ENCODE measurements at regions not wholly inside any gene's neighbourhood (a gene's known extent, or its start where the extent isn't known, plus 50 kb on each side); places are given as distances from the start of the nearest gene placed in this dataset.

DNA sequence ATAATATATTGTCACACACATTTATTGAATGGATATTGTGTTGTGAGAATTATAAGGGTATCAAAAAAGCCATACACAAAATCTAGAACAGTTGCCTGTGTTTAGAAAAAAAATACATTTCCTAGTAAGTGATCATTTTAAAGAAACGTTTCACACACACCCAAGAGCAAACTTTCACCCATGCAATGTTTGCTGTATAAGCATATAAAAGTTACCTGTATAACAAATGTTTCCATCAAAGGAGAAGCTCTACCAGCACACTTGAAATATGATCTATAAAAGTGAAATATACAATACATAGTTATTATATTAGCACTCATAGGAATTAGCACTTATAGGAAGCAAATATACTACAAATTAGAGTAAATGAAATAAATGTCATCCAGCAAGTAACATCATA lies 1098.1 kb downstream of the NCAM2 start:
- TF ChIP-seq, protein P1, sequence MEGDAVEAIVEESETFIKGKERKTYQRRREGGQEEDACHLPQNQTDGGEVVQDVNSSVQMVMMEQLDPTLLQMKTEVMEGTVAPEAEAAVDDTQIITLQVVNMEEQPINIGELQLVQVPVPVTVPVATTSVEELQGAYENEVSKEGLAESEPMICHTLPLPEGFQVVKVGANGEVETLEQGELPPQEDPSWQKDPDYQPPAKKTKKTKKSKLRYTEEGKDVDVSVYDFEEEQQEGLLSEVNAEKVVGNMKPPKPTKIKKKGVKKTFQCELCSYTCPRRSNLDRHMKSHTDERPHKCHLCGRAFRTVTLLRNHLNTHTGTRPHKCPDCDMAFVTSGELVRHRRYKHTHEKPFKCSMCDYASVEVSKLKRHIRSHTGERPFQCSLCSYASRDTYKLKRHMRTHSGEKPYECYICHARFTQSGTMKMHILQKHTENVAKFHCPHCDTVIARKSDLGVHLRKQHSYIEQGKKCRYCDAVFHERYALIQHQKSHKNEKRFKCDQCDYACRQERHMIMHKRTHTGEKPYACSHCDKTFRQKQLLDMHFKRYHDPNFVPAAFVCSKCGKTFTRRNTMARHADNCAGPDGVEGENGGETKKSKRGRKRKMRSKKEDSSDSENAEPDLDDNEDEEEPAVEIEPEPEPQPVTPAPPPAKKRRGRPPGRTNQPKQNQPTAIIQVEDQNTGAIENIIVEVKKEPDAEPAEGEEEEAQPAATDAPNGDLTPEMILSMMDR (IDR thresholded peaks at IDR 0.05) = no peak
- no peak for TF ChIP-seq POLR2A (IDR thresholded peaks at IDR 0.05)

Measured in right lobe of liver (tissue), 4 donors.